ENCODE measurements at regions not wholly inside any gene's neighbourhood (a gene's known extent, or its start where the extent isn't known, plus 50 kb on each side); places are given as distances from the start of the nearest gene placed in this dataset.

DNA sequence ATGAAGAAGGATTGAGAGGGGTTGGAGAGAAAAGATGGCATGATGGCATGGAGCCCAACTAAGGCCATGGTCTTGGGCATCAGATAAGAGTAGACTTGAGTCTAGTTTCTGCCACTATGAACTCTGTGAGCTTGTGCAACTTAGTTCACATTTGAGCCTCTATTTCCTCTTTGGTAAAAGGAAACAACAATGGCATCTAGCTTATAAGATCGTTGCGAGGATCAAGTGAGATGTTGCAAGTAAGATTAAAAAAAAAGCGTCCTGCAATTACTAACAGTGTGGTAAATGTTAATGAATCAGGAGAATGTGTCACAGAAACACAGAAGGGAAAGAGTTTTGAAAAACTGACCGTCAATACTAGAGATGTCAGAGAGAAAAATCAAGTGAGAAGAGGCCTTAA lies 202.9 kb upstream of the FGGY start:
- peaks cover 10% of the 10 kb centered on the region for H3K9me3 ChIP-seq (ENCODE audit: control insufficient read depth, low read length)
- Mint-ChIP-seq H3K4me3 (no peak overlapping the region), H3K27me3 (ENCODE audit: insufficient read depth) (peaks cover 31% of the 10 kb centered on the region), H3K9me3 (peaks cover 7% of the 10 kb centered on the region), H3K4me1 (peaks cover 18% of the 10 kb centered on the region), H3K36me3 (ENCODE audit: low read depth) (no peaks in the 10 kb centered on the region), H3K27ac (no peak overlapping the region)
- 93 to 94% methylated on average over 3 to 4 of the region's 4 CpGs for WGBS, 2 experiments (ENCODE audit: insufficient coverage in 1 of 2, insufficient read length in 1 of 2)
- no peak overlapping the region for H3K9ac ChIP-seq (ENCODE audit: extremely low read depth, low read length, poor library complexity, severe bottlenecking)
- H3K27me3 ChIP-seq (ENCODE audit: control insufficient read depth, insufficient read depth, low read length, poor library complexity, severe bottlenecking) = peaks cover 7% of the 10 kb centered on the region
- no peaks in the 10 kb centered on the region for H3K36me3 ChIP-seq (ENCODE audit: control insufficient read depth, insufficient read depth, low read length)
- H3K27ac ChIP-seq (ENCODE audit: low read depth, low read length) = no peak overlapping the region
- no peak overlapping the region for H3K4me3 ChIP-seq (ENCODE audit: low read length)
- peaks cover 6% of the 10 kb centered on the region for H3K4me1 ChIP-seq (ENCODE audit: control insufficient read depth, insufficient read depth, low read length)
- TF ChIP-seq, protein P1, sequence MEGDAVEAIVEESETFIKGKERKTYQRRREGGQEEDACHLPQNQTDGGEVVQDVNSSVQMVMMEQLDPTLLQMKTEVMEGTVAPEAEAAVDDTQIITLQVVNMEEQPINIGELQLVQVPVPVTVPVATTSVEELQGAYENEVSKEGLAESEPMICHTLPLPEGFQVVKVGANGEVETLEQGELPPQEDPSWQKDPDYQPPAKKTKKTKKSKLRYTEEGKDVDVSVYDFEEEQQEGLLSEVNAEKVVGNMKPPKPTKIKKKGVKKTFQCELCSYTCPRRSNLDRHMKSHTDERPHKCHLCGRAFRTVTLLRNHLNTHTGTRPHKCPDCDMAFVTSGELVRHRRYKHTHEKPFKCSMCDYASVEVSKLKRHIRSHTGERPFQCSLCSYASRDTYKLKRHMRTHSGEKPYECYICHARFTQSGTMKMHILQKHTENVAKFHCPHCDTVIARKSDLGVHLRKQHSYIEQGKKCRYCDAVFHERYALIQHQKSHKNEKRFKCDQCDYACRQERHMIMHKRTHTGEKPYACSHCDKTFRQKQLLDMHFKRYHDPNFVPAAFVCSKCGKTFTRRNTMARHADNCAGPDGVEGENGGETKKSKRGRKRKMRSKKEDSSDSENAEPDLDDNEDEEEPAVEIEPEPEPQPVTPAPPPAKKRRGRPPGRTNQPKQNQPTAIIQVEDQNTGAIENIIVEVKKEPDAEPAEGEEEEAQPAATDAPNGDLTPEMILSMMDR (conservative IDR thresholded peaks at IDR 0.05) = no peak
- no peak for DNase-seq

DNA sequence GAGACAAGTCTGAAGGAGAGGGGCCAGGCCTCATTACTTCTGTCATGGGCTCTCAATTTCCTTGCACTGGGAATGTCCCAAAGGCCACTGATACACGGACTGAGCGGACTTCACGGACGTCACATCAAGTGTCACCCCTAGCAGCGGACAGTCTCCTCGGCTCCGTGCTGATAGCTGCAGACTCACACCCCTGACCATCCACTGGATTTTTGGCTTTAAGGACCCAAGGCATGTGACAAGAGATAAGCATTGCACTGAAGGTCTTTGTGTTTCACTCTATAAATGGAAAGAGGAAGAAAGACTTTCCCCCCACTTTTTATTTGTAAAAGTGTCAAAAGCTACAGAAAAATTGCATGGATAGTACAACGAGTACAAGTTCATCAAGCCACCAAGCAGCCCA lies 200.4 kb upstream of the FGGY start:
- Histone ChIP-seq H3K27me3 (ENCODE audit: control insufficient read depth, insufficient read depth, low read length, poor library complexity, severe bottlenecking) (peaks cover 7% of the 10 kb centered on the region), H3K36me3 (ENCODE audit: control insufficient read depth, insufficient read depth, low read length) (no peaks in the 10 kb centered on the region), H3K9me3 (ENCODE audit: control insufficient read depth, low read length) (peaks cover 1% of the 10 kb centered on the region), H3K27ac (ENCODE audit: low read depth, low read length) (no peak overlapping the region), H3K9ac (ENCODE audit: extremely low read depth, low read length, poor library complexity, severe bottlenecking) (no peak overlapping the region), H3K4me3 (ENCODE audit: low read length) (no peak overlapping the region), H3K4me1 (ENCODE audit: control insufficient read depth, insufficient read depth, low read length) (peaks cover 5% of the 10 kb centered on the region)
- DNase-seq = no peak
- Mint-ChIP-seq H3K27ac (no peak overlapping the region), H3K4me3 (no peak overlapping the region), H3K36me3 (ENCODE audit: low read depth) (no peaks in the 10 kb centered on the region), H3K4me1 (peaks cover 5% of the 10 kb centered on the region), H3K27me3 (ENCODE audit: insufficient read depth) (peaks cover 31% of the 10 kb centered on the region), H3K9me3 (peaks cover 7% of the 10 kb centered on the region)
- 95 to 100% methylated on average over 5 to 8 of the region's 8 CpGs for WGBS, 2 experiments (ENCODE audit: insufficient coverage in 1 of 2, insufficient read length in 1 of 2)
- TF ChIP-seq, protein P1 (conservative IDR thresholded peaks at IDR 0.05) = no peak

DNA sequence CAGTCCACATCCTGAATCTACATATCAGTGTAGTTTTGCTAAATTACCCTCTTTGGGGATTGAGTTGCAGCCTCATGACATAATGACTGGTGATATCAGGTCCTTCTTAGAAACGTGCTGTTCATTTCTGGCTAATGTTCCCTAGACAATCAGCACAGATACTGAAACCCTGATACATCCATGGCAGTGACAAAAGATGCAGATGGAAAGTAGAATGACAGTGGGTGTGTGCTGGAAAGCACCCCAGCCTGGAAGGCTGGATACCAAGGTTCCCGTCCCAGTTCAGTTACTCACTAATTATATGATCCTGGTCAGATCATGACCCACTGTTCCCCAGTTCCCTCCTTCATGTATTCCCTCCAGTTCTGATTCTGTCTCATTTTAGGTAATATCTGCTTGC lies 198.2 kb upstream of the FGGY start:
- no peak for DNase-seq
- 95% methylated on average over 2 of the region's 2 CpGs; no CpG with 5 or more reads in 1 of the 2 experiments for WGBS, 2 experiments (ENCODE audit: insufficient coverage in 1 of 2, insufficient read length in 1 of 2)
- Mint-ChIP-seq H3K4me1 (no peaks in the 10 kb centered on the region), H3K4me3 (no peak overlapping the region), H3K27me3 (ENCODE audit: insufficient read depth) (peaks cover 20% of the 10 kb centered on the region), H3K36me3 (ENCODE audit: low read depth) (no peaks in the 10 kb centered on the region), H3K27ac (no peak overlapping the region), H3K9me3 (peaks cover 13% of the 10 kb centered on the region)
- Histone ChIP-seq H3K4me1 (ENCODE audit: control insufficient read depth, insufficient read depth, low read length) (no peaks in the 10 kb centered on the region), H3K27me3 (ENCODE audit: control insufficient read depth, insufficient read depth, low read length, poor library complexity, severe bottlenecking) (peaks cover 2% of the 10 kb centered on the region), H3K9me3 (ENCODE audit: control insufficient read depth, low read length) (peaks cover 8% of the 10 kb centered on the region), H3K36me3 (ENCODE audit: control insufficient read depth, insufficient read depth, low read length) (no peaks in the 10 kb centered on the region), H3K4me3 (ENCODE audit: low read length) (no peak overlapping the region), H3K9ac (ENCODE audit: extremely low read depth, low read length, poor library complexity, severe bottlenecking) (no peak overlapping the region), H3K27ac (ENCODE audit: low read depth, low read length) (no peak overlapping the region)
- TF ChIP-seq, protein P1 (conservative IDR thresholded peaks at IDR 0.05) = no peak

Data from endodermal cell (in vitro differentiated cells).